ENCODE measurements at regions not wholly inside any gene's neighbourhood (a gene's known extent, or its start where the extent isn't known, plus 50 kb on each side); places are given as distances from the start of the nearest gene placed in this dataset.

DNA sequence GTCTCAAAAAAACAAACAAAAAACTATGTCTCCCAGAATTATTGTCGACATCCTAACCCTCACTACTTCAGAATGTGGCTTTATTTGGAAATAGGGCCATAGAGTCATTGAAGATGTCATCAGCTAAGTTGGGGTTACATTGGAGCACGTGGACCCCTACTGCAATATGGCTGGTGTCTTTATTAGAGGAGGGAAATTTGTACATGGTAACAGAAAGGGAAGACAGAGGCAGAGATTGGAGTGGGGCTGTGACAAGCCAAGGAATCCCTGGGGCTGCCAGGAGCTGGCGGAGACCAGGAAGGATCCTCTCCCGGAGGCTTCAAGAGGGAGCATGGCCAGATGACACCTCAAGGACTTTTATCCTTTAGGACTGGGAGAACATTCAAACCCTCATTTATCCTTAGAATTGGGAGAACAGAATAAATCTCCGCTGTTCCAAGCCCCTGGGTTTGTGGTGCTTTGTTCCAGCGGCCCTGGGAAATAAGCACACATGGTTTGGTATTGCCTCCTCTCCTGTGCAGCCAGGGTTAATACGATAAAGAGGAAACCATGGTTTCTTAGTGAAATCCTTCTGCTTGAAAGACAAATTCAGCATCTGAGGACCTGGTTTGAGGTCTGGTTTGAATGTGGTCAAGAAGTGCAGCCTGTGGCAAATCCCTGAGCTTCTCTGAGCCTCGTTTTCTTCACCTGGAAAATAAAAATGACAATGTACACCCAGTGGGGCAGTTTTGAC is 184.7 kb downstream of the MYCN start:
- TF ChIP-seq TAF1 (IDR thresholded peaks at IDR 0.05; ENCODE audit: borderline replicate concordance, insufficient read depth, low read length) (no peak), POLR2AphosphoS5 (IDR thresholded peaks at IDR 0.05; ENCODE audit: low read depth, low read length) (no peak), FOXP2 (optimal IDR thresholded peaks at IDR 0.05; ENCODE audit: borderline replicate concordance, extremely low read depth, extremely low read length, insufficient read depth) (no peak), SIN3A (IDR thresholded peaks at IDR 0.05; ENCODE audit: borderline replicate concordance, insufficient read depth, low read length) (no peak)
- TF ChIP-seq, protein P1, sequence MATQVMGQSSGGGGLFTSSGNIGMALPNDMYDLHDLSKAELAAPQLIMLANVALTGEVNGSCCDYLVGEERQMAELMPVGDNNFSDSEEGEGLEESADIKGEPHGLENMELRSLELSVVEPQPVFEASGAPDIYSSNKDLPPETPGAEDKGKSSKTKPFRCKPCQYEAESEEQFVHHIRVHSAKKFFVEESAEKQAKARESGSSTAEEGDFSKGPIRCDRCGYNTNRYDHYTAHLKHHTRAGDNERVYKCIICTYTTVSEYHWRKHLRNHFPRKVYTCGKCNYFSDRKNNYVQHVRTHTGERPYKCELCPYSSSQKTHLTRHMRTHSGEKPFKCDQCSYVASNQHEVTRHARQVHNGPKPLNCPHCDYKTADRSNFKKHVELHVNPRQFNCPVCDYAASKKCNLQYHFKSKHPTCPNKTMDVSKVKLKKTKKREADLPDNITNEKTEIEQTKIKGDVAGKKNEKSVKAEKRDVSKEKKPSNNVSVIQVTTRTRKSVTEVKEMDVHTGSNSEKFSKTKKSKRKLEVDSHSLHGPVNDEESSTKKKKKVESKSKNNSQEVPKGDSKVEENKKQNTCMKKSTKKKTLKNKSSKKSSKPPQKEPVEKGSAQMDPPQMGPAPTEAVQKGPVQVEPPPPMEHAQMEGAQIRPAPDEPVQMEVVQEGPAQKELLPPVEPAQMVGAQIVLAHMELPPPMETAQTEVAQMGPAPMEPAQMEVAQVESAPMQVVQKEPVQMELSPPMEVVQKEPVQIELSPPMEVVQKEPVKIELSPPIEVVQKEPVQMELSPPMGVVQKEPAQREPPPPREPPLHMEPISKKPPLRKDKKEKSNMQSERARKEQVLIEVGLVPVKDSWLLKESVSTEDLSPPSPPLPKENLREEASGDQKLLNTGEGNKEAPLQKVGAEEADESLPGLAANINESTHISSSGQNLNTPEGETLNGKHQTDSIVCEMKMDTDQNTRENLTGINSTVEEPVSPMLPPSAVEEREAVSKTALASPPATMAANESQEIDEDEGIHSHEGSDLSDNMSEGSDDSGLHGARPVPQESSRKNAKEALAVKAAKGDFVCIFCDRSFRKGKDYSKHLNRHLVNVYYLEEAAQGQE (IDR thresholded peaks at IDR 0.05; ENCODE audit: insufficient read depth in 1 of 2, low read depth in 2 of 2, low read length in 2 of 2), result no peak

DNA sequence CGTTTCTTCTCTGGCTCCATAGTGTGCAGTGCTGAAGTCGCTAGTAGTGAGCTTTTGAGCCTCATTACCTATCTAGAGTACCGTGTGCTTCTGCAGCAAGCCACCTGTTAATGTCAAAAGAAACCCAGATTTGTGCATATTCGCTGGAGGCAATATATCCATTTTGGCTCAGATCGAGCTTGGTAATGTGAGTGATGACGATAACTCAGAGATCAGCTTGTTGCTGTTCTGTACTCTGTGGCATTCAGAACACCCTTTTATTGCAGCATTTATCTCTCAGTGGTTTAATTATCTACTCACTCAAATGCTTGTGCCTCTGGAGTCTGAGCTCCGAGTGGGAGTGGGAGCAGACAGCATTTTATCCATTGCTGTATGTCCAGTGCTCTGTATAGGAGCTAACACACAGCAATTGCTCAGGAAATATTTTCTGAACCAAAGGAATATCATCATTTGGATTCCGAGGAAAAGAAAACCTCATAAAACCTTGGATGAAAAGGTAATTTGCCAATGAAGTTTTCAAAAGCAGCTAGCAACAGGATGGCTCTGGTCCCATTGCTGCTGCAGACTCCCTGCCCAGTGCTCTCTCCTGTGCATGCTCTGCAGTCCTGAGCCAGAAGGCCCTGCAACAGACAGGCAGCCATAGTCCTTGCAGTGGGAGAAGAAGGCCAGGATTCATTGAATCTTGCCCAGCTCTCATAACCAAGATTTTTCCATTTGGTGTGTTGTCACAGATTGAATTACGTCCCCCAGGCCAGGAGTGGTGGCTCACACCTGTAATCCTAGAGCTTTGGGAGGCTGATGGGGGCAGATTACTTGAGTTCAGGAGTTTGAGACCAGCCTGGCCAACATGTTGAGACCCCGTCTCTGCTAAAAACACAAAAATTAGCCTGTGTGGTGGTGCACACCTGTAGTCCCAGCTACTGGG is 183.8 kb downstream of the MYCN start:
- TF ChIP-seq, protein P1 (IDR thresholded peaks at IDR 0.05; ENCODE audit: insufficient read depth in 1 of 2, low read depth in 2 of 2, low read length in 2 of 2), result no peak
- no peak for TF ChIP-seq FOXP2 (optimal IDR thresholded peaks at IDR 0.05; ENCODE audit: borderline replicate concordance, extremely low read depth, extremely low read length, insufficient read depth)
- no peak for TF ChIP-seq SIN3A (IDR thresholded peaks at IDR 0.05; ENCODE audit: borderline replicate concordance, insufficient read depth, low read length)
- TF ChIP-seq TAF1 (IDR thresholded peaks at IDR 0.05; ENCODE audit: borderline replicate concordance, insufficient read depth, low read length), result no peak
- TF ChIP-seq POLR2AphosphoS5 (IDR thresholded peaks at IDR 0.05; ENCODE audit: low read depth, low read length), result no peak

DNA sequence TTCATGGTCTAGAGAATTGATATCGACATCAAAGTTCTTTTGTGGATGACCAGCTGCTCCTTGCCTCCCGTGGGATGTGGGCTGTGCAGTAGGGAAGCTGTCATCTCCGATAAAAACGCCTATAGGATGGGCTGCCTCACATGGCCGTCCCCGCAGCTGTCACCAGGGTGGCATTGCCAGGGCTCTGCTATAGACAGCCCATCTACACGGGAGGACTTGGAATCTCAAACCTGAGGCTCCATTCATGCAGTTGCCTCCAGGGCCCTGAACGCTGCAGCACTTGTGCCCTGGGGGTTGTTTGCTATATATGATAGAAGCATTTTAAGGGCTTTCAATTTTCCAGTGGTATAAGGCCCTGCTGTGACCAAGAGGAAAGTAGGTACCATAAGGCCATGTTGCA is 183.1 kb downstream of the MYCN start:
- TF ChIP-seq, protein P1 (IDR thresholded peaks at IDR 0.05; ENCODE audit: insufficient read depth in 1 of 2, low read depth in 2 of 2, low read length in 2 of 2), result no peak

DNA sequence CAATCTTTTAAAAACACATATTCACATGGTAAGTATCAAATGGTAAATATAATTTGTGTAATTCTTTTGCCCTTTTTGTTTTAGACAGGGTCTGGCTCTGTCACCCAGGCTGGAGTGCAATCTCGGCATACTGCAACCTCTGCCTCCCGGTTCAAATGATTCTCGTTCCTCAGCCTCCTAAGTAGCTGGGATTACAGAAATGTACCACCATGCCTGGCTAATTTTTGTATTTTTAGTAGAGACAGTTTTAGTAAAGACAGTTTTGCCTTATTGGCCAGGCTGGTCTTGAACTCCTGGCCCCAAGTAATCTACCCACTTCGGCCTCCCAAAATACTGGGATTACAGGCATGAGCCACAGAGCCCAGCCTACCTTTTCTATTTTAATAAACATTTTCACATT is 182.2 kb downstream of the MYCN start:
- TF ChIP-seq POLR2AphosphoS5 (IDR thresholded peaks at IDR 0.05; ENCODE audit: low read depth, low read length) (no peak), SIN3A (IDR thresholded peaks at IDR 0.05; ENCODE audit: borderline replicate concordance, insufficient read depth, low read length) (no peak), TAF1 (IDR thresholded peaks at IDR 0.05; ENCODE audit: borderline replicate concordance, insufficient read depth, low read length) (no peak), FOXP2 (optimal IDR thresholded peaks at IDR 0.05; ENCODE audit: borderline replicate concordance, extremely low read depth, extremely low read length, insufficient read depth) (no peak)
- TF ChIP-seq, protein P1 (IDR thresholded peaks at IDR 0.05; ENCODE audit: insufficient read depth in 1 of 2, low read depth in 2 of 2, low read length in 2 of 2), result no peak
